ENCODE measurements at regions not wholly inside any gene's neighbourhood (a gene's known extent, or its start where the extent isn't known, plus 50 kb on each side); places are given as distances from the start of the nearest gene placed in this dataset.

- no peaks in the 10 kb centered on the region for H3K4me1 ChIP-seq
- H3F3A ChIP-seq (ENCODE audit: low read depth), result no peaks in the 10 kb centered on the region
- no peaks in the 10 kb centered on the region for H3K27me3 ChIP-seq
- Mint-ChIP-seq H3K4me3 (no peak overlapping the region), H3K4me1 (peaks cover 5% of the 10 kb centered on the region), H3K36me3 (no peaks in the 10 kb centered on the region), H3K9me3 (no peaks in the 10 kb centered on the region), H3K27me3 (ENCODE audit: insufficient read depth, low read depth) (no peaks in the 10 kb centered on the region), H3K27ac (no peak overlapping the region)
- H3K79me2 ChIP-seq (ENCODE audit: low read depth), result no peaks in the 10 kb centered on the region
- no peaks in the 10 kb centered on the region for H3K9me3 ChIP-seq (ENCODE audit: low read depth)
- DNase-seq (ENCODE audit: low spot score), result no peak
- no peak overlapping the region for H3K27ac ChIP-seq
- no peaks in the 10 kb centered on the region for H3K36me3 ChIP-seq
- no peak overlapping the region for H3K4me2 ChIP-seq
- H2AFZ ChIP-seq (replicated peaks), result no peak overlapping the region
- no peak overlapping the region for H3K9ac ChIP-seq
- TF ChIP-seq CTCF (IDR thresholded peaks at IDR 0.05), result no peak
- TF ChIP-seq EZH2phosphoT487 (IDR thresholded peaks at IDR 0.05), result no peak
- TF ChIP-seq EZH2 (IDR thresholded peaks at IDR 0.05), result no peak
- no peak overlapping the region for H3K4me3 ChIP-seq
- no peaks in the 10 kb centered on the region for H4K20me1 ChIP-seq (ENCODE audit: low read depth)
Observed at GRCh38 chr7:84612981-84613681, 418.5 kb upstream of the SEMA3A start.

- H3K27ac ChIP-seq, result no peak overlapping the region
- no peaks in the 10 kb centered on the region for H3K27me3 ChIP-seq
- no peak overlapping the region for H3K4me3 Mint-ChIP-seq
- H3K27ac Mint-ChIP-seq, result no peak overlapping the region
- no peaks in the 10 kb centered on the region for H4K20me1 ChIP-seq (ENCODE audit: low read depth)
- H3F3A ChIP-seq (ENCODE audit: low read depth), result no peaks in the 10 kb centered on the region
- no peak overlapping the region for H2AFZ ChIP-seq (replicated peaks)
- H3K9me3 Mint-ChIP-seq, result no peaks in the 10 kb centered on the region
- peaks cover 5% of the 10 kb centered on the region for H3K4me1 Mint-ChIP-seq
- TF ChIP-seq CTCF (IDR thresholded peaks at IDR 0.05), result no peak
- TF ChIP-seq EZH2phosphoT487 (IDR thresholded peaks at IDR 0.05), result no peak
- TF ChIP-seq EZH2 (IDR thresholded peaks at IDR 0.05), result no peak
- no peak for DNase-seq (ENCODE audit: low spot score)
- H3K4me3 ChIP-seq, result no peak overlapping the region
- H3K79me2 ChIP-seq (ENCODE audit: low read depth), result no peaks in the 10 kb centered on the region
- no peaks in the 10 kb centered on the region for H3K4me1 ChIP-seq
- H3K9ac ChIP-seq, result no peak overlapping the region
- no peaks in the 10 kb centered on the region for H3K36me3 Mint-ChIP-seq
- no peak overlapping the region for H3K4me2 ChIP-seq
- H3K9me3 ChIP-seq (ENCODE audit: low read depth), result no peaks in the 10 kb centered on the region
- no peaks in the 10 kb centered on the region for H3K36me3 ChIP-seq
- no peaks in the 10 kb centered on the region for H3K27me3 Mint-ChIP-seq (ENCODE audit: insufficient read depth, low read depth)
Observed at GRCh38 chr7:84611391-84611790, 416.8 kb upstream of the SEMA3A start.

- Mint-ChIP-seq H3K4me3 (no peak overlapping the region), H3K4me1 (peaks cover 5% of the 10 kb centered on the region), H3K27me3 (ENCODE audit: insufficient read depth, low read depth) (no peaks in the 10 kb centered on the region), H3K9me3 (no peaks in the 10 kb centered on the region), H3K36me3 (no peaks in the 10 kb centered on the region), H3K27ac (no peak overlapping the region)
- no peak overlapping the region for H2AFZ ChIP-seq (replicated peaks)
- no peak overlapping the region for H3K4me3 ChIP-seq
- H3K4me2 ChIP-seq, result no peak overlapping the region
- no peaks in the 10 kb centered on the region for H3K4me1 ChIP-seq
- no peak for TF ChIP-seq CTCF (IDR thresholded peaks at IDR 0.05)
- no peak for TF ChIP-seq EZH2phosphoT487 (IDR thresholded peaks at IDR 0.05)
- no peak for TF ChIP-seq EZH2 (IDR thresholded peaks at IDR 0.05)
- no peaks in the 10 kb centered on the region for H4K20me1 ChIP-seq (ENCODE audit: low read depth)
- no peaks in the 10 kb centered on the region for H3F3A ChIP-seq (ENCODE audit: low read depth)
- H3K36me3 ChIP-seq, result no peaks in the 10 kb centered on the region
- no peak for DNase-seq (ENCODE audit: low spot score)
- no peaks in the 10 kb centered on the region for H3K27me3 ChIP-seq
- H3K79me2 ChIP-seq (ENCODE audit: low read depth), result no peaks in the 10 kb centered on the region
- no peak overlapping the region for H3K27ac ChIP-seq
- H3K9me3 ChIP-seq (ENCODE audit: low read depth), result no peaks in the 10 kb centered on the region
- H3K9ac ChIP-seq, result no peak overlapping the region
Observed at GRCh38 chr7:84610390-84610789, 415.8 kb upstream of the SEMA3A start.

All from neural progenitor cell (in vitro differentiated cells).